ENCODE measurements at regions not wholly inside any gene's neighbourhood (a gene's known extent, or its start where the extent isn't known, plus 50 kb on each side); places are given as distances from the start of the nearest gene placed in this dataset.

- TF ChIP-seq ZNF671 (CRISPR knock-in tag; IDR thresholded peaks at IDR 0.05) (no peak), TEAD4 (CRISPR knock-in tag; IDR thresholded peaks at IDR 0.05) (no peak), JAZF1 (CRISPR knock-in tag; IDR thresholded peaks at IDR 0.05) (no peak), ZNF281 (CRISPR knock-in tag; IDR thresholded peaks at IDR 0.05) (no peak), ZBTB21 (CRISPR knock-in tag; IDR thresholded peaks at IDR 0.05; ENCODE audit: borderline replicate concordance) (no peak), ZNF263 (CRISPR knock-in tag; IDR thresholded peaks at IDR 0.05; ENCODE audit: low read depth) (no peak), JUN (CRISPR knock-in tag; IDR thresholded peaks at IDR 0.05) (no peak), NR3C1 (CRISPR knock-in tag; conservative IDR thresholded peaks at IDR 0.05; ENCODE audit: low read depth) (no peak), SOX15 (CRISPR knock-in tag; IDR thresholded peaks at IDR 0.05) (no peak), ZBTB43 (CRISPR knock-in tag; IDR thresholded peaks at IDR 0.05) (no peak), SMAD3 (CRISPR knock-in tag; IDR thresholded peaks at IDR 0.05; ENCODE audit: borderline replicate concordance) (no peak)
Observed at GRCh38 chr2:193561054-193561453, 1366.3 kb upstream of the TMEFF2 start (continued).

- Mint-ChIP-seq H3K27me3 (ENCODE audit: low read depth) (no peaks in the 10 kb centered on the region), H3K4me3 (no peak overlapping the region), H3K4me1 (peaks cover 10% of the 10 kb centered on the region; the same call in 1 of the 2 replicates), H3K9me3 (no peaks in the 10 kb centered on the region), H3K36me3 (no peaks in the 10 kb centered on the region), H3K27ac (no peak overlapping the region)
- no peak for DNase-seq (ENCODE audit: low spot score)
- CTCF ChIA-PET = no interaction called here
- POLR2A ChIA-PET = no interaction called here
- TF ChIP-seq ZSCAN18 (CRISPR knock-in tag; IDR thresholded peaks at IDR 0.05) (no peak), ELF4 (CRISPR knock-in tag; IDR thresholded peaks at IDR 0.05; ENCODE audit: low read depth) (no peak), ETV6 (CRISPR knock-in tag; IDR thresholded peaks at IDR 0.05) (no peak), ZNF232 (CRISPR knock-in tag; IDR thresholded peaks at IDR 0.05) (no peak), EMX1 (CRISPR knock-in tag; IDR thresholded peaks at IDR 0.05) (no peak), ZNF396 (CRISPR knock-in tag; IDR thresholded peaks at IDR 0.05; ENCODE audit: borderline replicate concordance) (no peak)
- no peak for ATAC-seq
Observed at GRCh38 chr2:193556766-193557470, 1362.2 kb upstream of the TMEFF2 start.

GRCh38 chr2:193549661-193550060 is 1354.9 kb upstream of the TMEFF2 start:
- ATAC-seq = no peak
- ChIA-PET POLR2A (no interaction called here), CTCF (no interaction called here)
- Mint-ChIP-seq H3K9me3 (peaks cover 43% of the 10 kb centered on the region), H3K27me3 (ENCODE audit: low read depth) (no peaks in the 10 kb centered on the region), H3K36me3 (peaks cover 7% of the 10 kb centered on the region), H3K27ac (no peak overlapping the region), H3K4me1 (no peaks in the 10 kb centered on the region), H3K4me3 (no peak overlapping the region)
- DNase-seq (ENCODE audit: low spot score) = no peak
- TF ChIP-seq GRHL2 (CRISPR knock-in tag; IDR thresholded peaks at IDR 0.05; ENCODE audit: insufficient replicate concordance, severe bottlenecking) = no peak
- TF ChIP-seq OVOL2 (CRISPR knock-in tag; IDR thresholded peaks at IDR 0.05; ENCODE audit: borderline replicate concordance) = no peak
- no peak for TF ChIP-seq CTCF (IDR thresholded peaks at IDR 0.05)
- no peak for TF ChIP-seq GABPB1 (CRISPR knock-in tag; IDR thresholded peaks at IDR 0.05)
- no peak for TF ChIP-seq ETV6 (CRISPR knock-in tag; IDR thresholded peaks at IDR 0.05)
- no peak for TF ChIP-seq SOX15 (CRISPR knock-in tag; IDR thresholded peaks at IDR 0.05)
- no peak for TF ChIP-seq ATF3 (CRISPR knock-in tag; conservative IDR thresholded peaks at IDR 0.05)
- no peak for TF ChIP-seq ZNF512 (CRISPR knock-in tag; IDR thresholded peaks at IDR 0.05; ENCODE audit: borderline replicate concordance)

All from WTC11 (cell line).